Subcutaneous abdominal adipose tissue (tissue), 5 donors: ENCODE measurements at regions not wholly inside any gene's neighbourhood (a gene's known extent, or its start where the extent isn't known, plus 50 kb on each side); places are given as distances from the start of the nearest gene placed in this dataset.

Experiments
- H3K27ac ChIP-seq: one replicate; pipeline ENCODE4 v1.7.0; 2013; ENCODE audit warnings: low read depth, mild to moderate bottlenecking, inconsistent platforms, low read length, moderate library complexity
- H3K27me3 ChIP-seq, 5 donors: one replicate each; pipeline ENCODE4 v1.7.0; 2013; ENCODE audit warnings: low read length in 5 of 5, inconsistent platforms in 1 of 5; ENCODE audit not compliant: control insufficient read depth in 5 of 5, insufficient read depth in 4 of 5
- H3K36me3 ChIP-seq, 5 donors: one replicate each; pipeline ENCODE4 v1.7.0; 2013; ENCODE audit warnings: low read length in 5 of 5; ENCODE audit not compliant: control insufficient read depth in 5 of 5, insufficient read depth in 5 of 5
- H3K4me1 ChIP-seq, 5 donors: one replicate each; pipeline ENCODE4 v1.7.0; 2013; ENCODE audit warnings: low read length in 5 of 5, mild to moderate bottlenecking in 3 of 5, moderate library complexity in 1 of 5; ENCODE audit not compliant: control insufficient read depth in 5 of 5, insufficient read depth in 5 of 5
- H3K4me3 ChIP-seq, 5 donors: one replicate each; pipeline ENCODE4 v1.7.0; 2013; ENCODE audit warnings: low read length in 5 of 5, low read depth in 1 of 5
- H3K9ac ChIP-seq, 5 donors: one replicate each; pipeline ENCODE4 v1.7.0; 2013; ENCODE audit warnings: low read length in 5 of 5, mild to moderate bottlenecking in 4 of 5, moderate library complexity in 3 of 5
- H3K9me3 ChIP-seq, 5 donors: one replicate each; pipeline ENCODE4 v1.7.0; 2013; ENCODE audit warnings: low read length in 5 of 5; ENCODE audit not compliant: control insufficient read depth in 5 of 5
- donor health status: healthy.
- donor health status: healthy.
- donor health status: healthy.
- donor health status: healthy.
- donor health status: healthy.

DNA sequence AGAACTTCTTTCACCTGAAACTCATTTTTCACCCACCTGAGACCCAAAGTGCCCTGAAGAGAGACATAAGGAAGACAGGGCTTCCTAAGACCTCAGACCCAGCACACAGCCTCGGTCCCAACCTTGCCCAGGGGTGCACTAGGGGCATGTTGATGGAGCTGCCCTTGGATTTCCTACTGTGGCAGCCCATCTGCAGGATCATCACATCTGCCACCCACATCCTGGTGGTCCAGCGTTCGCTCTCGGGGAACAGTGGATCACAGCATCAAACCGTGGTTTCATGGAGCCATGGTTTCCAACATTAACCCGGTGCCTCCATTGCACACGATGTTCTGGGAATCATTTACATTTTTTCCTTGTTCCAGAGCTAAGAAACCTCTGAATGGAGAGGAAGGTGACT is 186.4 kb downstream of the TFCP2L1 start:
- H3K9me3 ChIP-seq, result no peaks in the 10 kb centered on the region
- peaks cover 3 to 17% (median 11%) of the 10 kb centered on the region in 5 donors for H3K27me3 ChIP-seq
- no peaks in the 10 kb centered on the region for H3K36me3 ChIP-seq
- H3K27ac ChIP-seq, result no peak overlapping the region
- H3K4me1 ChIP-seq, result no peaks in the 10 kb centered on the region
- H3K9ac ChIP-seq, result no peak overlapping the region
- H3K4me3 ChIP-seq, result no peak overlapping the region

DNA sequence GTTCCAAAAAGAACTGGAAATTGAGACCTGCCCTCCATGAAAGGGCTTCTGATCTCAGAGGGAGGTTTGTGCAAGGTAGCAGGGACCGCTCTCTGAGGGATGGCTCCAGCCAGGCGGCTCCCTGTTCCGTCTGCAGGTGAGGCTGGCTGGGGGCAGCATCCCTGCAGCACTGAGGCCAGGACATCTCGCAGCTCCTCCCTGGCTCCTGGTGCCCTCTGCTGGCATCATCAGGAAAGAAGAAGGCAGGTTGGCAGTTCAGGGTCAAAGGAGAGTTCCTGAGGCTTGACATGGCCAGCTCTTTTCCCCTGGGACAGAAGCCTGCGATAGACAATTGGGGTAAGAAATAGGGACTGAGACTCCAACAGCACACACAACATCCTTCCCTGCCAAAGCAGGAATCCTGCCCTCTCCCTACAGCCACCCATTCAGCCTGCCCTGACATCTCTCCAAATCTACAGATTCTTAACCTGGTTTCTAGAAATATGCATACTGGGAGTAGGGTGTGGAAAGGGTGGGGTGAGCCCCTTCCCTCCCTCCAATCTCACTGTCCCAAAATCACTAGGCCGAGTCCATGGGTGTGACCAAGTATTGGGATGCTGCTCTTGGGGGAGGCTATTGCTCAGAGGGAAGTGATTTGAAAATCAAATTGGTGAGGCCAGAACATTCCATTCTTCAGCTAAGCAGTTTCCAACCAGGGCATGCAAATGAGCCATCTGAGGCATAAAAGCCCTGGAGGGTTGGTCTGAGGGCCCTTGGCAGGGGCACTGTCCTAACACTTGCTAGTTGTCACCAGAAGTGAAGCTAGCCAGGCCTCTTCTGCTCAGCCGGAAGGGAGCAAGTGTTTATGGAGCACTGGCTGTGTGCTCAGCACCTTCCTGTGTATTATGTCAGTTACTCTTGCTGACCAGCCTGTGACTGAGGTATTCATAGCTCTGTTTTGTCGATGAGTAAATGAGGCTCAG is 185.4 kb downstream of the TFCP2L1 start:
- Histone ChIP-seq H3K36me3 (no peaks in the 10 kb centered on the region), H3K9ac (no peak overlapping the region), H3K27ac (no peak overlapping the region), H3K4me3 (no peak overlapping the region), H3K4me1 (no peaks in the 10 kb centered on the region), H3K27me3 (peaks cover 3 to 17% (median 13%) of the 10 kb centered on the region in 5 donors), H3K9me3 (no peaks in the 10 kb centered on the region)

DNA sequence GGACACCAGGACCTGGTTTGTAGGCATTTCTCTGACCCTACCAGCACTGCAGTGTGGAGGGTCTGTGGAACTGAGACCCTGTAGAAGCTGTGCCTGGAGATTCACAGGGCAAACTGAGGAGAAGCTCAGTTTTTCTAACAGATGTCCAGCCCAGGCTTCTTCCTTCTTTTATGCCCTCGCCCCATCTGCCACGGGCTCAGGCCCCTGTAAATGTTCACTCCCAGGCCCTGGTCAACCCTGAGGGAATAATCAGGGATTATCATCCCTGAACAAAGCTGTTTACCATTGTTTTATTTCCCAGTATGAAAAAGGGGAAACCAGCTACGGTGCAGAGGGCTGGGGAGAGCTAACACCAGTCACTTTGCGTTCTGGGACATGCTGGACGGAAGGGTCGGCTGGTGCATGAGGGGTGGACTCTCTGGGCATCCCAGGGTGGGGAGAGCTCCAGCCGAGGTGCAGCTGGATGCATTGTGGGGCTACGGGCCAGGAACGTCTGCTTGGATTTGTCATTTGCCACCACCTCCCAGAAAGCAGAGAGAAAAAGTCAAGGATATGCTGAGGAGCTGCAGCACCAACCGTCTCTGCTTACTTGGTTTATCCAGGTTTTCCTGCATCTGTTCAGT is 183.8 kb downstream of the TFCP2L1 start:
- Histone ChIP-seq H3K27ac (no peak overlapping the region), H3K4me3 (no peak overlapping the region), H3K9me3 (no peaks in the 10 kb centered on the region), H3K36me3 (no peaks in the 10 kb centered on the region), H3K27me3 (peaks cover 3 to 17% (median 12%) of the 10 kb centered on the region in 5 donors), H3K9ac (no peak overlapping the region), H3K4me1 (no peaks in the 10 kb centered on the region)

DNA sequence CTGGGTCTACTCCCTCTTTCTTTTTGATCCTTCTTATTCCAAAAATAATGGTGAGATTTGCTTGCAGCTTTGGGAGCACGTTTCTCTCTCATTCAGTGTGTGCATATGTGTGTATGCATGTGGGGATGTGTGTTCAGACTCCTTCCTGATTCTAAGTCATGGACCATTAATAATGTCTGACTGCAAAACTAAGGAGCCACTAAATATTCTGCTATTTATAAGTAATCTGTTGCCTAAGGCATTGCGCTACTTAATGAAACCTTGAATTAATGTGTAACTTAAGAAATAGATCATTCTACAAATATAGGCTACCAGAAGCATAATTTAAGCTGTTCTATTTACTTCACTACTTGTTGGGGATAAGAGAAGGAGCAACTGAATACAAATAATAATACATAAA is 182.1 kb downstream of the TFCP2L1 start:
- H3K4me1 ChIP-seq, result no peaks in the 10 kb centered on the region
- no peaks in the 10 kb centered on the region for H3K36me3 ChIP-seq
- no peak overlapping the region for H3K4me3 ChIP-seq
- H3K27me3 ChIP-seq, result peaks cover 3 to 17% (median 11%) of the 10 kb centered on the region in 5 donors
- H3K27ac ChIP-seq, result no peak overlapping the region
- H3K9me3 ChIP-seq, result no peaks in the 10 kb centered on the region
- H3K9ac ChIP-seq, result no peak overlapping the region

DNA sequence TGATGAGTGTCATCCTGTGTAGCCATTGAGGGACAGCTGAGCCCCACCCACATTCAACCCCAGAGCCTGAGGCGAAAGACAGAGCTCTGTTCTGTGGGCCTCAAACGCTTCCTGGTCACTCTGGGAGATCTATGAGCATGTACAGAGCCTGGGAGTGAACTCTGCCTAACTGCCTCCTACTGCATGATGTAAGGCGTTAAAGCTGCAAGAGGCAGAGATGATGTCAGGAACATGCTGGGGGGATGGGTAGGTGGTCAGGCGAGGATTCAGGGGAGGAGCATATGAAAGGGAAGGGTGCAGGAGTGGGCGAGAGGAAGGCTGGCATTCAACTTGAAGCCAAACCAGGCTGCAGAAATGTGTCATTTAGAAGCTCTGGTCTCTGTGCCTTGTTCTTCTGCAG is 181.0 kb downstream of the TFCP2L1 start:
- H3K9me3 ChIP-seq, result no peaks in the 10 kb centered on the region
- no peaks in the 10 kb centered on the region for H3K4me1 ChIP-seq
- no peak overlapping the region for H3K9ac ChIP-seq
- H3K27me3 ChIP-seq, result peaks cover 3 to 12% (median 11%) of the 10 kb centered on the region in 5 donors
- no peaks in the 10 kb centered on the region for H3K36me3 ChIP-seq
- no peak overlapping the region for H3K4me3 ChIP-seq
- no peak overlapping the region for H3K27ac ChIP-seq

DNA sequence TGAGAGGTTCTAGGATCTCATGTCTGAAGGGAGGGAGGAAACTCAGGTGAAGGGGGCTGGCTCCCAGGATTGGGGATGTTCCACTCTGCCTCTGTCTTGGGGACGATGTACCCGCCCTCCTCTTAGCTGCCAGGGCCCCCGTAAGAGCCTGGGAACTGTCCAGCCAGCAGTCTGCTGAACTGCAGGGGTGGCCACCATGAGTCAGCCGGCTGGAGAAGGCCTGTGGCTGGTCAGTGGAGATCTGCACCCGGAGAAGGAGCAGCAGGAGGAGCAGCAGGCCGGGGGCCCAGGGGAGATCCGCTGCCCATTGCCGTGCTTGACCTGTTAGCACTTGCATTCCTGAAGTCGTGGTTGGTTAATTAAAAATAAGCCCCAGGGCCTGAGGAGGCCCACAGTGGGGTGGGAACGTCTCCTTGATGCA is 180.3 kb downstream of the TFCP2L1 start:
- H3K9me3 ChIP-seq, result no peaks in the 10 kb centered on the region
- H3K36me3 ChIP-seq, result no peaks in the 10 kb centered on the region
- H3K9ac ChIP-seq, result no peak overlapping the region
- no peak overlapping the region for H3K4me3 ChIP-seq
- H3K4me1 ChIP-seq, result no peaks in the 10 kb centered on the region
- peaks cover 3 to 12% (median 11%) of the 10 kb centered on the region in 5 donors for H3K27me3 ChIP-seq
- H3K27ac ChIP-seq, result no peak overlapping the region

DNA sequence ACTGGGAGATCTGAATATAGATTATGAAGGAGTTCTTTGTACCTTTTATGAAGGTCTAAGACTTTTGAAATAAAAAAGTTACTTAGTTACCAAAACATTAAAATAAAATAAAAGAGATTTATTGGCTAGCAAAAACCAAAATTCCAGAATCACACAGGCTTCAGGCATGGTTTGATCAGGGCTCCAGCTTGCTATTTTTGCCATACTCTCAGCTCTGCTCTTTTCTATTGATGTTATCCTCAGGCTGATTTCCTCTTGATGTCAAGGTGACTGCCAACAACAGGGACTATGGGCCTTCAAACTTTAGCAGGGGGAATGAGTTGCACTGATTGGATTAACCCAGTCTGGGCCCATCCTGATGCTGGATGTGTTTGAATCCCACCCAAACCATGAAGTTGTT is 174.1 kb downstream of the TFCP2L1 start:
- H3K4me3 ChIP-seq, result no peak overlapping the region
- no peaks in the 10 kb centered on the region for H3K4me1 ChIP-seq

DNA sequence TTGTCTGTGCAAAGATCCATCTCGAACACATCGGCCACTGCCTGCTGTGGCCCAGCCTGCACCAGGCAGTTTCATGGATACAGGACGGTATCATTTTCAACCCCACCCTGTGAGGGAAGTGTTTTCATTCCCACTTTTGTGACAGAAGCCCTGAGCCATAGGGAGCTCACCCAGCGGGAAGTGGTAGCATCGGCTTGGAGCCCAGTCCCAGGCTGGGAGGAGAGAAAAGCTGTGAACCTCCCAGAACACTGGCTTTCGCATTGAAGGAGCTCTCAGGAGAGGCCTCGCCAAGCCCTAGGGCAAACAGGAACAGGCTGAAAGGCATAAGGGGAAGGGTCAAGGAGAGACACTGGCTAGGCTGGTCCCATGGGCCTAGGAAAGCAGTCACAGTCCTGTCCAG is 166.1 kb downstream of the TFCP2L1 start:
- Histone ChIP-seq H3K4me1 (peaks cover 0 to 3% (median 0%) of the 10 kb centered on the region in 5 donors), H3K4me3 (no peak overlapping the region), H3K27me3 (peaks cover 0 to 6% (median 3%) of the 10 kb centered on the region in 5 donors), H3K9me3 (no peaks in the 10 kb centered on the region), H3K36me3 (no peaks in the 10 kb centered on the region), H3K27ac (no peak overlapping the region), H3K9ac (no peak overlapping the region)

More for the DNA sequence above, 174.1 kb downstream of the TFCP2L1 start:
- Histone ChIP-seq H3K36me3 (no peaks in the 10 kb centered on the region), H3K9ac (no peak overlapping the region), H3K27ac (no peak overlapping the region), H3K9me3 (peaks cover 0 to 5% (median 0%) of the 10 kb centered on the region in 5 donors), H3K27me3 (peaks cover 0 to 2% (median 0%) of the 10 kb centered on the region in 5 donors)

DNA sequence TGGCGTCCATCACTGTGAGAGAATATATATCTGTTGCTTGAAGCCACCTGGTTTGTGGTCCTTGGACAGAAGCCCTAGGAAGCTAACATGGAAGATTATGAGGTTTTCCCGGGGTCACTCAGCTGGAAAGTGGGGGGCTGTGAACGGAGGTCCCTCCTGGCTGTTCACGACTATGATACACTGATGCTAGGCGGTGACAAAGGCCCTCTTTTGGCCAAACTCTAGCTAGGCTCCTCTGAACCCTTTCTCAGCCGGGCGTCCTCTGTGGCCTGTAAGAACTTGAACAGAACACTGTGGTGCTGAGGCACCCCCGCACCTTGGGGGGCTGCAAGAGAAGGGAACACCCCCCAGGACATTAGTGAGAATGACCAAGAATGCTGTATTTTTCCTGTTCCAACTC is 164.6 kb downstream of the TFCP2L1 start:
- no peaks in the 10 kb centered on the region for H3K9me3 ChIP-seq
- no peak overlapping the region for H3K27ac ChIP-seq
- peaks cover 0 to 3% (median 0%) of the 10 kb centered on the region in 5 donors for H3K4me1 ChIP-seq
- H3K9ac ChIP-seq, result no peak overlapping the region
- no peaks in the 10 kb centered on the region for H3K36me3 ChIP-seq
- no peak overlapping the region for H3K4me3 ChIP-seq
- peaks cover 0 to 6% (median 3%) of the 10 kb centered on the region in 5 donors for H3K27me3 ChIP-seq

DNA sequence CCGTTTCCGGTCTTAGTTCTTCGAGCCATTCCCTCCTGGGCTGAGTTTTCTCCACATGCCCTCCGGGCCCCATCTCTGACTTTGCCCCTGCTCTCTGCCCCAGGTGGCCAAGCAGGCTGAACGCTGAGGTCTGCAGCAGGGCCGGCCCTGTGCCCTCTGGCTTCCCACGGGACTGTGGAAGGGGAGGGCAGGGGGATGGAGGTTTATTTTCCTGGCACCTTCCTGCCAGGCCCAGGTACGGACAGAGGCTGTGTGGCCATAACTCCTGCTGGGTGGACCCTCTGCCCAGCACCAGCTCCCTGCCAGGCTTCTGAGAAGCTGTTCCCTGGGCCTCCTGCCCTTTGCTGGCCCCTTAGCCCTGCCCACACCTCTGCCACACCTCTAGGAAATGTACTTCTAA is 164.0 kb downstream of the TFCP2L1 start:
- Histone ChIP-seq H3K36me3 (no peaks in the 10 kb centered on the region), H3K4me3 (no peak overlapping the region), H3K9me3 (no peaks in the 10 kb centered on the region), H3K27ac (no peak overlapping the region), H3K4me1 (peaks cover 0 to 3% (median 0%) of the 10 kb centered on the region in 5 donors), H3K9ac (no peak overlapping the region), H3K27me3 (peaks cover 0 to 6% (median 3%) of the 10 kb centered on the region in 5 donors)
